DOHH2 (cell line): ENCODE measurements at regions not wholly inside any gene's neighbourhood (a gene's known extent, or its start where the extent isn't known, plus 50 kb on each side); places are given as distances from the start of the nearest gene placed in this dataset.

Experiments
- EZH2phosphoT487 ChIP-seq: fragments of 200-600 bp; sonication (generic); IDR thresholded peaks from 2 replicates; pipeline ENCODE4 v1.6.1; 2017; ENCODE audit warnings: borderline replicate concordance, mild to moderate bottlenecking, antibody characterized with exemption, low read length, moderate library complexity, mixed read lengths
- TF ChIP-seq, protein P1 (sequence below): fragments of 200-600 bp; sonication (generic); IDR thresholded peaks from one replicate; pipeline ENCODE4 v1.5.1; 2014; ENCODE audit warnings: antibody characterized with exemption, mild to moderate bottlenecking, low read depth, low read length; ENCODE audit not compliant: poor library complexity, severe bottlenecking

DNA sequence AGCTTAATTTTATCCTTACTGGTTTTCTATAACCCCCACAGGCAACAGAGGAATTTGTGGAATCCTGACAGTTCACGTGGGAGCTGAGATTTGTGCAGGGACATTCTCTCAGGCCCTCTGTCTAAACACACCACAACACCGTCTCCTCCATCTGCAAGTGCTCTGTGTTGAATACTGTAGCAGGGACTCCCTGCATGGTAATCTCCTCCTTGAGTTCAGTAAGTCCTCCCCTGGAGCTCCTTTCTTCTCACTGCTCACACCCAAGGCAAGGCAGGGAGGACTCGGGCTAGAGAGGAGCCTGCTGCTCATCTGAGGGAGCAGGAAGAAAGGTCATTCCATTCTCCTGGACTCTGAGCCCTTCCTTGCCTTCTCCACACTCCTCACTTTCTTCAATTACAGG is 348.2 kb downstream of the KCTD12 start:
- TF ChIP-seq, protein P1, sequence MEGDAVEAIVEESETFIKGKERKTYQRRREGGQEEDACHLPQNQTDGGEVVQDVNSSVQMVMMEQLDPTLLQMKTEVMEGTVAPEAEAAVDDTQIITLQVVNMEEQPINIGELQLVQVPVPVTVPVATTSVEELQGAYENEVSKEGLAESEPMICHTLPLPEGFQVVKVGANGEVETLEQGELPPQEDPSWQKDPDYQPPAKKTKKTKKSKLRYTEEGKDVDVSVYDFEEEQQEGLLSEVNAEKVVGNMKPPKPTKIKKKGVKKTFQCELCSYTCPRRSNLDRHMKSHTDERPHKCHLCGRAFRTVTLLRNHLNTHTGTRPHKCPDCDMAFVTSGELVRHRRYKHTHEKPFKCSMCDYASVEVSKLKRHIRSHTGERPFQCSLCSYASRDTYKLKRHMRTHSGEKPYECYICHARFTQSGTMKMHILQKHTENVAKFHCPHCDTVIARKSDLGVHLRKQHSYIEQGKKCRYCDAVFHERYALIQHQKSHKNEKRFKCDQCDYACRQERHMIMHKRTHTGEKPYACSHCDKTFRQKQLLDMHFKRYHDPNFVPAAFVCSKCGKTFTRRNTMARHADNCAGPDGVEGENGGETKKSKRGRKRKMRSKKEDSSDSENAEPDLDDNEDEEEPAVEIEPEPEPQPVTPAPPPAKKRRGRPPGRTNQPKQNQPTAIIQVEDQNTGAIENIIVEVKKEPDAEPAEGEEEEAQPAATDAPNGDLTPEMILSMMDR = no peak
- no peak for TF ChIP-seq EZH2phosphoT487
